ENCODE measurements at regions not wholly inside any gene's neighbourhood (a gene's known extent, or its start where the extent isn't known, plus 50 kb on each side); places are given as distances from the start of the nearest gene placed in this dataset.

- H3K4me3 ChIP-seq = no peak overlapping the region
- in situ Hi-C loops (cut with MboI) = no loop called here
- RAD21 ChIA-PET (ENCODE audit: unreplicated experiment) = no interaction called here
- no peak for TF ChIP-seq E2F4 (IDR thresholded peaks at IDR 0.05; ENCODE audit: low read depth, low read length)
- TF ChIP-seq ZBTB11 (CRISPR knock-in tag; IDR thresholded peaks at IDR 0.05) = no peak
- no peak for TF ChIP-seq BCLAF1 (IDR thresholded peaks at IDR 0.05)
- TF ChIP-seq CREM (IDR thresholded peaks at IDR 0.05; ENCODE audit: low read depth) = no peak
- TF ChIP-seq RFX5 (IDR thresholded peaks at IDR 0.05; ENCODE audit: low read depth, low read length) = no peak
- TF ChIP-seq TBL1XR1 (IDR thresholded peaks at IDR 0.05; ENCODE audit: low read depth, low read length) = no peak
- no peak for TF ChIP-seq ZBED1 (IDR thresholded peaks at IDR 0.05; ENCODE audit: borderline replicate concordance)
- no peak for TF ChIP-seq REST (IDR thresholded peaks at IDR 0.05; ENCODE audit: low read depth, low read length)
- no peak for TF ChIP-seq RCOR1 (conservative IDR thresholded peaks at IDR 0.05; ENCODE audit: low read depth, low read length)
Measured at GRCh38 chr2:17362956-17363355, 155.3 kb downstream of the RAD51AP2 start.

More at GRCh38 chr2:17362956-17363355, 155.3 kb downstream of the RAD51AP2 start:
- no peak for DNase-seq (ENCODE audit: low read depth, low spot score)
- 0% methylated on average over 1 of the region's 1 CpG for WGBS (ENCODE audit: insufficient coverage, insufficient replicate concordance, low lambda C conversion rate, missing lambda C conversion rate)
- intact Hi-C loops (cut with micrococcal nuclease; ENCODE audit: unreplicated experiment) = no loop called here
- no peaks in the 10 kb centered on the region for H4K20me1 ChIP-seq (ENCODE audit: control insufficient read depth, insufficient read depth)
- no peak overlapping the region for H3K27ac ChIP-seq (ENCODE audit: control insufficient read depth, insufficient read depth)
- H3K27me3 ChIP-seq (replicated peaks in 1 of 2; ENCODE audit: control insufficient read depth in 2 of 2, insufficient read depth in 2 of 2, low read length in 1 of 2) = no peaks in the 10 kb centered on the region
- FAIRE-seq = no peak
- H3K9ac ChIP-seq (ENCODE audit: control insufficient read depth, insufficient read depth, low read length) = no peak overlapping the region
- no peaks in the 10 kb centered on the region for H3K4me1 ChIP-seq (ENCODE audit: control insufficient read depth, insufficient read depth, low read length)
- no peaks in the 10 kb centered on the region for H3K9me3 ChIP-seq (replicated peaks; ENCODE audit: control insufficient read depth, insufficient read depth, low read length)
- H3K4me2 ChIP-seq (ENCODE audit: control insufficient read depth, insufficient read depth) = no peak overlapping the region
- no TSS peak for BruUV-seq (replicated peaks)
- H3K79me2 ChIP-seq (ENCODE audit: control insufficient read depth, insufficient read depth, low read length) = no peaks in the 10 kb centered on the region
- H2AFZ ChIP-seq (ENCODE audit: control insufficient read depth, low read depth, low read length) = no peak overlapping the region
- ChIA-PET CTCF (no interaction called here), SMC1A (ENCODE audit: uncharacterized antibody, unreplicated experiment) (no interaction called here), POLR2A (no interaction called here)
- H3K36me3 ChIP-seq (ENCODE audit: control insufficient read depth in 2 of 2, insufficient read depth in 2 of 2, low read length in 1 of 2) = no peaks in the 10 kb centered on the region
- ATAC-seq = no peak
